Frontal cortex (tissue), 3 donors: ENCODE measurements at regions not wholly inside any gene's neighbourhood (a gene's known extent, or its start where the extent isn't known, plus 50 kb on each side); places are given as distances from the start of the nearest gene placed in this dataset.
"Not testable (repeated sequence)": the region's sequence is repeated elsewhere in the genome, so short reads cannot be mapped to it uniquely, and the experiment has no call there.

Experiments
- DNase-seq, 2 donors: peaks; one replicate each; pipeline ENCODE4 v3.0.0; 2012; ENCODE audit warnings: low spot score in 2 of 2
- FAIRE-seq: peaks from 2 replicates; lab custom pipeline; 2012; peaks lifted over from hg19 to GRCh38; lab: Jason Lieb, UNC
- donor health status: control.
- donor health status: control.
- donor health status: control.

- FAIRE-seq, result no peak
These were observed 138.4 kb downstream of the ADSS2 start for GRCh38 chr1:244313346-244313745.

GRCh38 chr1:244314921-244315559 lies 136.7 kb downstream of the ADSS2 start:
- DNase-seq, result no peak
- no peak for FAIRE-seq

More at GRCh38 chr1:244313346-244313745, 138.4 kb downstream of the ADSS2 start:
- no peak for DNase-seq

- DNase-seq (no peak), FAIRE-seq (no peak)
These were observed 135.7 kb downstream of the ADSS2 start for GRCh38 chr1:244315996-244316395.

- DNase-seq, result no peak
- FAIRE-seq, result no peak
These were observed 135.3 kb downstream of the ADSS2 start for GRCh38 chr1:244316407-244316806.

GRCh38 chr1:244316986-244317655 lies 134.6 kb downstream of the ADSS2 start:
- no peak for FAIRE-seq

GRCh38 chr1:244318078-244318477 lies 133.6 kb downstream of the ADSS2 start:
- no peak for FAIRE-seq

More at GRCh38 chr1:244316986-244317655, 134.6 kb downstream of the ADSS2 start:
- no peak for DNase-seq

GRCh38 chr1:244318512-244318911 lies 133.2 kb downstream of the ADSS2 start:
- DNase-seq (no peak), FAIRE-seq (no peak)

More at GRCh38 chr1:244318078-244318477, 133.6 kb downstream of the ADSS2 start:
- no peak for DNase-seq

GRCh38 chr1:244319283-244320132 lies 132.2 kb downstream of the ADSS2 start:
- no peak for FAIRE-seq

GRCh38 chr1:244322181-244322580 lies 129.5 kb downstream of the ADSS2 start:
- DNase-seq (no peak), FAIRE-seq (no peak)

More at GRCh38 chr1:244319283-244320132, 132.2 kb downstream of the ADSS2 start:
- no peak for DNase-seq

- peak; percentile 12 to 29 for DNase-seq
- FAIRE-seq, result no peak
These were observed 128.8 kb downstream of the ADSS2 start for GRCh38 chr1:244322791-244323521.

GRCh38 chr1:244324176-244324883 lies 127.4 kb downstream of the ADSS2 start:
- DNase-seq (no peak), FAIRE-seq (no peak)

- no peak for FAIRE-seq
These were observed 126.5 kb downstream of the ADSS2 start for GRCh38 chr1:244325056-244325758.

GRCh38 chr1:244326757-244327156 lies 125.0 kb downstream of the ADSS2 start:
- FAIRE-seq (no peak), DNase-seq (no peak)

More at GRCh38 chr1:244325056-244325758, 126.5 kb downstream of the ADSS2 start:
- DNase-seq, result no peak

- no peak for FAIRE-seq
- no peak for DNase-seq
These were observed 124.2 kb downstream of the ADSS2 start for GRCh38 chr1:244327533-244327932.

- DNase-seq, result no peak
- FAIRE-seq, result peak; percentile 8
These were observed 123.2 kb downstream of the ADSS2 start for GRCh38 chr1:244328476-244328875.

- FAIRE-seq, result no peak
- DNase-seq, result no peak
These were observed 122.0 kb downstream of the ADSS2 start for GRCh38 chr1:244329591-244330317.

- DNase-seq (no peak), FAIRE-seq (no peak)
These were observed 121.4 kb downstream of the ADSS2 start for GRCh38 chr1:244330318-244330625.

- not testable (repeated sequence) for DNase-seq, FAIRE-seq
These were observed 118.9 kb downstream of the ADSS2 start for GRCh38 chr1:244332761-244333160.
